Endodermal cell (in vitro differentiated cells): ENCODE measurements at regions not wholly inside any gene's neighbourhood (a gene's known extent, or its start where the extent isn't known, plus 50 kb on each side); places are given as distances from the start of the nearest gene placed in this dataset.

Experiments
- DNase-seq: peaks from one replicate; pipeline ENCODE4 v3.0.0-alpha.2; 2017
- H3K27ac ChIP-seq: 2 replicates; pipeline ENCODE4 v1.5.1; 2013; ENCODE audit warnings: mild to moderate bottlenecking, low read depth, low read length, moderate library complexity
- H3K27me3 ChIP-seq: 2 replicates; pipeline ENCODE4 v1.6.1; 2013; ENCODE audit warnings: mild to moderate bottlenecking, low read length, moderate library complexity; ENCODE audit not compliant: insufficient read depth, control insufficient read depth, poor library complexity, severe bottlenecking
- H3K36me3 ChIP-seq: 2 replicates; pipeline ENCODE4 v1.7.0; 2013; ENCODE audit warnings: mild to moderate bottlenecking, low read length, moderate library complexity; ENCODE audit not compliant: control insufficient read depth, insufficient read depth
- H3K4me1 ChIP-seq: one replicate; pipeline ENCODE4 v1.7.0; 2013; ENCODE audit warnings: low read length; ENCODE audit not compliant: control insufficient read depth, insufficient read depth
- H3K4me3 ChIP-seq: 2 replicates; pipeline ENCODE4 v1.5.1; 2013; ENCODE audit warnings: mild to moderate bottlenecking, low read length, moderate library complexity
- H3K9ac ChIP-seq: 2 replicates; pipeline ENCODE4 v1.6.1; 2013; ENCODE audit warnings: mild to moderate bottlenecking, low read length, moderate library complexity; ENCODE audit not compliant: poor library complexity, severe bottlenecking; ENCODE audit errors: extremely low read depth
- H3K9me3 ChIP-seq: 2 replicates; pipeline ENCODE4 v1.6.1; 2013; ENCODE audit warnings: mild to moderate bottlenecking, low read length, moderate library complexity; ENCODE audit not compliant: control insufficient read depth
- H3K27ac Mint-ChIP-seq: 2 replicates; pipeline ENCODE4 v1.8.0; 2020; ENCODE audit warnings: mixed read lengths
- H3K27me3 Mint-ChIP-seq: 2 replicates; pipeline ENCODE4 v1.8.0; 2021; ENCODE audit warnings: mild to moderate bottlenecking, mixed read lengths; ENCODE audit not compliant: insufficient read depth
- H3K36me3 Mint-ChIP-seq: 2 replicates; pipeline ENCODE4 v1.8.0; 2020; ENCODE audit warnings: low read depth, mixed read lengths
- H3K4me1 Mint-ChIP-seq: 2 replicates; pipeline ENCODE4 v1.8.0; 2020; ENCODE audit warnings: mixed read lengths
- H3K4me3 Mint-ChIP-seq: 2 replicates; pipeline ENCODE4 v1.8.0; 2020; ENCODE audit warnings: mild to moderate bottlenecking, moderate library complexity, mixed read lengths
- H3K9me3 Mint-ChIP-seq: 2 replicates; pipeline ENCODE4 v1.8.0; 2020; ENCODE audit warnings: mild to moderate bottlenecking, mixed read lengths
- WGBS, 2 experiments: methylation state at CpG; one replicate each; pipeline versions ENCODE4 v1.1.5 to v1.1.7; 2013; ENCODE audit warnings: missing lambda C conversion rate in 2 of 2, mixed read lengths in 1 of 2; ENCODE audit not compliant: insufficient coverage in 1 of 2, insufficient read length in 1 of 2; 5-methylcytosine and 5-hydroxymethylcytosine counted together
- TF ChIP-seq, protein P1 (sequence below): fragments of 200-600 bp; sonication (generic); conservative IDR thresholded peaks from 2 replicates; pipeline ENCODE4 v1.5.0; 2021; ENCODE audit warnings: antibody characterized with exemption, mild to moderate bottlenecking

DNA sequence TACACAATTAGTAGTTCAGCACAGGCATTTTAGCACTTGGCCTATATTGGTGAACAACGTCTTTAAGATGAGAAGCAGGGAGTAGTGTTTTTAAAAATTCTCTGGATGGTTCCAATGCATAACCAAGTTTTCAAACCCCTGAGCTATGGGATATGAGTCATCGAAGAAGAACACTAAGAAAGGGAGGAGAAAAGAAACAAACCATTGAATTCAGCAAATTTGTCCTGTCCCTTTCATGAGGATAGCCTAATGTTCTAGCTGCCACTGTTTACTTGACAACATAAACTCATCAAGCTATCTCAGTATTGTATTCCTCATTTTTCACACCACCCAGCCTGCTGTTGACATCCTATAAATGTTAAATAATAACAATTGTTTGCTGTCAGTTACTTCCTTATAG lies 158.0 kb downstream of the BARD1 start:
- Mint-ChIP-seq H3K36me3 (no peaks in the 10 kb centered on the region), H3K27me3 (no peaks in the 10 kb centered on the region), H3K27ac (no peak overlapping the region), H3K9me3 (peaks cover 5% of the 10 kb centered on the region), H3K4me3 (no peak overlapping the region), H3K4me1 (peaks cover 9% of the 10 kb centered on the region)
- H3K36me3 ChIP-seq, result no peaks in the 10 kb centered on the region
- 98 to 100% methylated on average over 2 of the region's 2 CpGs for WGBS, 2 experiments
- no peaks in the 10 kb centered on the region for H3K27me3 ChIP-seq
- no peak for DNase-seq
- H3K4me1 ChIP-seq, result peaks cover 5% of the 10 kb centered on the region
- H3K4me3 ChIP-seq, result no peak overlapping the region
- H3K9me3 ChIP-seq, result no peaks in the 10 kb centered on the region
- peak overlapping the region; percentile 21 for H3K27ac ChIP-seq
- TF ChIP-seq, protein P1, sequence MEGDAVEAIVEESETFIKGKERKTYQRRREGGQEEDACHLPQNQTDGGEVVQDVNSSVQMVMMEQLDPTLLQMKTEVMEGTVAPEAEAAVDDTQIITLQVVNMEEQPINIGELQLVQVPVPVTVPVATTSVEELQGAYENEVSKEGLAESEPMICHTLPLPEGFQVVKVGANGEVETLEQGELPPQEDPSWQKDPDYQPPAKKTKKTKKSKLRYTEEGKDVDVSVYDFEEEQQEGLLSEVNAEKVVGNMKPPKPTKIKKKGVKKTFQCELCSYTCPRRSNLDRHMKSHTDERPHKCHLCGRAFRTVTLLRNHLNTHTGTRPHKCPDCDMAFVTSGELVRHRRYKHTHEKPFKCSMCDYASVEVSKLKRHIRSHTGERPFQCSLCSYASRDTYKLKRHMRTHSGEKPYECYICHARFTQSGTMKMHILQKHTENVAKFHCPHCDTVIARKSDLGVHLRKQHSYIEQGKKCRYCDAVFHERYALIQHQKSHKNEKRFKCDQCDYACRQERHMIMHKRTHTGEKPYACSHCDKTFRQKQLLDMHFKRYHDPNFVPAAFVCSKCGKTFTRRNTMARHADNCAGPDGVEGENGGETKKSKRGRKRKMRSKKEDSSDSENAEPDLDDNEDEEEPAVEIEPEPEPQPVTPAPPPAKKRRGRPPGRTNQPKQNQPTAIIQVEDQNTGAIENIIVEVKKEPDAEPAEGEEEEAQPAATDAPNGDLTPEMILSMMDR, result no peak
- H3K9ac ChIP-seq, result no peak overlapping the region

DNA sequence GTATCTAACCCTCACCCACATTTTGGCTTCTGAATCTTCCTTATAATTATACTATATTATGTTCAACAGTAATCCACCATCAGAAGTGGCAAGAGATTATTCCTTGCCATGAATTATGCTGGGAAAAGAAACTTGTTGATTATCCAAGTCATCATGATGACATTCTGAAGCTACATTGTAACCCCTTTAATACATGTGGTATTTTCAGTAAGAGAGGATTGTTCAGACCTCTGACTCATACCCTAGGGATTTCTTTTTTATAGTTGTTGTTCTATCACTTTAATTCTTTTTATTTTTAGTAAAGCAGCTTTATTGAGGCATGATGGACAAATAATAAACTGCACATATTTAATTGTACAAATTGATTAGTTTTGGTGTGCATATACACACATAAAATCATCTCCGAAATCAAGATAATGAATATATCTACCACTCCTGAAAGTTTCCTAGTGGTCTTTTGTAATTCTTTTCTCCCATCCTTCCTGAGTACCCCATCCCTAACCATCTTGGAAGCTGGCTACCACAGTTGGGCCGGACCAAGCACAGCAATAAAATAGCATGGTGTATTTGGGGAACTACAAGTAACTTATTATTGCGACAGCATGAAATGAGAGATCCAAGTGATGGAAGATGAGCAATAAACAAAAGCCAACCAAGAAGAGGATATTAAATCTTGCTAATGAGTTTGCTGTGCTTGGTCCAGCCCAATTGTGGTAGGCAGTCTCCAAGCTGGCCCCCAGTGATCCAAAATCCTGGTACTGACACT lies 159.9 kb downstream of the BARD1 start:
- Histone ChIP-seq H3K4me1 (peaks cover 5% of the 10 kb centered on the region), H3K27ac (no peak overlapping the region), H3K36me3 (no peaks in the 10 kb centered on the region), H3K9ac (no peak overlapping the region), H3K27me3 (no peaks in the 10 kb centered on the region), H3K9me3 (no peaks in the 10 kb centered on the region), H3K4me3 (no peak overlapping the region)
- Mint-ChIP-seq H3K36me3 (no peaks in the 10 kb centered on the region), H3K9me3 (no peaks in the 10 kb centered on the region), H3K4me1 (peaks cover 9% of the 10 kb centered on the region), H3K4me3 (no peak overlapping the region), H3K27me3 (no peaks in the 10 kb centered on the region), H3K27ac (no peak overlapping the region)
- 93 to 100% methylated on average over 2 to 3 of the region's 3 CpGs for WGBS, 2 experiments
- TF ChIP-seq, protein P1, result no peak
- DNase-seq, result no peak

DNA sequence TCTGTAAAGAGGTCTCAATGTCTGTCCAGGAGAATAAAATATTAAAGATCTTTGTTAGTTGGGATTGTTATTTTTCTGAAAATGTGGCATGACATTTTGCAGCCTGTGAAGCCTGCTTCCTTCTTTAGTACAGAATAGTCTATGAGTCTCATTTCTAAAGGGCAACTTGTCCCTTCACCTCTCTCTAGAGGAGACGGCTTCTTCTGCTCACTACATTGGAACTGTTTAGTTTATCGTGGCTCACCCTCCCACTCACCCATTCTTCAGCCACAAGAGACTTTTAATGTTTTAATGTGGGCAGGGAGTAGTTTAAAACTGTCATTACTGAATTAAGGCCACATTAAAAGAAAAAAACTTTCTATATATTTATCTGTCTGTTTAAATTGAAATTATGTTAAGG lies 161.0 kb downstream of the BARD1 start:
- Histone ChIP-seq H3K27me3 (no peaks in the 10 kb centered on the region), H3K4me3 (no peak overlapping the region), H3K9ac (no peak overlapping the region), H3K27ac (no peak overlapping the region), H3K9me3 (no peaks in the 10 kb centered on the region), H3K4me1 (peaks cover 5% of the 10 kb centered on the region), H3K36me3 (no peaks in the 10 kb centered on the region)
- no peaks in the 10 kb centered on the region for H3K36me3 Mint-ChIP-seq
- H3K4me3 Mint-ChIP-seq, result no peak overlapping the region
- H3K27me3 Mint-ChIP-seq, result no peaks in the 10 kb centered on the region
- no peaks in the 10 kb centered on the region for H3K9me3 Mint-ChIP-seq
- peaks cover 9% of the 10 kb centered on the region for H3K4me1 Mint-ChIP-seq
- 64% methylated on average over 2 of the region's 2 CpGs; no CpG with 5 or more reads in 1 of the 2 experiments for WGBS, 2 experiments
- DNase-seq, result no peak
- TF ChIP-seq, protein P1, result no peak
- H3K27ac Mint-ChIP-seq, result no peak overlapping the region
